Testis (tissue), 2 donors: ENCODE measurements at regions not wholly inside any gene's neighbourhood (a gene's known extent, or its start where the extent isn't known, plus 50 kb on each side); places are given as distances from the start of the nearest gene placed in this dataset.

Source experiments
- CTCF ChIP-seq, 3 experiments: fragments of 450-650 bp in 2 of 3; fragments of 200-600 bp in 1 of 3; sonication (generic) in 1 of 3; IDR thresholded peaks; one replicate each; pipeline ENCODE4 v1.5.1; 2016 to 2019; ENCODE audit warnings: antibody characterized with exemption in 3 of 3, mild to moderate bottlenecking in 2 of 3, moderate library complexity in 1 of 3
- POLR2A ChIP-seq: fragments of 450-650 bp; IDR thresholded peaks from one replicate; pipeline ENCODE4 v1.6.1; 2017; ENCODE audit warnings: antibody characterized with exemption, mild to moderate bottlenecking, moderate library complexity

DNA sequence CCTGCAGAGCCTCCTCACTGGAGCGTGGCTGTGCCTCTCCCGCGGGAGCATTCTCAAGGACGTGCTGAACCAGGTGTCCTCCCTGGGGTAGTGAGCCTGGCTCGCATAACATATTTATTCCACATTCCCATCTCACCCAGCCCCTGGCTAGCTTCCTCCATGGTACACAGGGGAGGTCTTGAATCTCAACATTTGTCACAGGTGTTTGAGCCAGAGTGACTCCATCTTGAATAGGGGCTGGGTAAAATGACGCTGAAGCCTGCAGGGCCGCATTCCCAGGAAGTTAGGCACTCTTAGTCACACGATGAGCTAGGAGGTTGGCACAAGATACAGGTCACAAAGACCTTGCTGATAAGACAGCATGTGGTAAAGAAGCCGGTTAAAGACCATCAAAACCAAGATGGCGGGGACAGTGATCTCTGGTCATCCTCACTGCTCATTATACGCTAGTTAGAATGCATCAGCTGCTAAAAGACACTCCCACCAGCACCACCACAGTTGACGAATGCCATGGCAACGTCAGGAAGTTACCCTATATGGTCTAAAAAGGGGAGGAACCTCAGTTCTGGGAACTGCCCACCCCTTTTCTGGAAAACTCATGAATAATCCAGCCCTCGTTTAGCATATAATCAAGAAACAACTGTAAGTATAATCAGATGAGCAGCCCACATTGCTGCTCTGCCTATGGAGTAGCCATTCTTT, 273.8 kb upstream of the IRX4 start:
- no peak for TF ChIP-seq CTCF (IDR thresholded peaks at IDR 0.05)
- no peak for TF ChIP-seq POLR2A
